Breast epithelium (tissue), 4 donors: ENCODE measurements at regions not wholly inside any gene's neighbourhood (a gene's known extent, or its start where the extent isn't known, plus 50 kb on each side); places are given as distances from the start of the nearest gene placed in this dataset.
"Not testable (repeated sequence)": the region's sequence is repeated elsewhere in the genome, so short reads cannot be mapped to it uniquely, and the experiment has no call there.

Experiments used
- DNase-seq, 2 donors: peaks; one replicate each; pipeline ENCODE4 v3.0.0-alpha.2; 2019; ENCODE audit warnings: low spot score in 2 of 2
- H3K27ac ChIP-seq, 2 donors: fragments of 200-600 bp; sonication (generic) in 1 of 2; one replicate each; pipeline ENCODE4 v1.5.1; 2016 to 2019; ENCODE audit warnings: mild to moderate bottlenecking in 1 of 2
- H3K27me3 ChIP-seq, 2 donors: fragments of 200-600 bp; sonication (generic) in 1 of 2; one replicate each; pipeline versions ENCODE4 v1.5.1 to v1.6.0; 2017 to 2019; ENCODE audit warnings: control low read depth in 1 of 2, mild to moderate bottlenecking in 1 of 2
- H3K36me3 ChIP-seq: fragments of 200-600 bp; one replicate; pipeline ENCODE4 v1.5.1; 2019
- H3K4me1 ChIP-seq, 2 donors: fragments of 200-600 bp; sonication (generic); one replicate each; pipeline ENCODE4 v1.5.1; 2016 to 2019; ENCODE audit warnings: control low read depth in 1 of 2
- H3K4me3 ChIP-seq, 3 donors: fragments of 200-600 bp; sonication (generic); 1 replicate in 2 of 3; 2 replicates in 1 of 3; pipeline ENCODE4 v1.5.1; 2016 to 2019; ENCODE audit warnings: mild to moderate bottlenecking in 3 of 3, moderate library complexity in 2 of 3
- H3K9me3 ChIP-seq, 2 donors: fragments of 200-600 bp; sonication (generic) in 1 of 2; one replicate each; pipeline ENCODE4 v1.5.1; 2016 to 2019; ENCODE audit warnings: control low read depth in 1 of 2
- CTCF ChIP-seq, 3 donors: fragments of 450-650 bp; IDR thresholded peaks; one replicate each; pipeline ENCODE4 v1.5.1; 2016 to 2017; ENCODE audit warnings: antibody characterized with exemption in 3 of 3, mild to moderate bottlenecking in 3 of 3, moderate library complexity in 3 of 3
- POLR2A ChIP-seq: fragments of 450-650 bp; IDR thresholded peaks from one replicate; pipeline ENCODE4 v1.6.1; 2016; ENCODE audit warnings: antibody characterized with exemption, mild to moderate bottlenecking, moderate library complexity
- POLR2AphosphoS5 ChIP-seq, 3 donors: sonication (generic); formaldehyde crosslinking; IDR thresholded peaks; one replicate each; pipeline ENCODE4 v1.6.1; 2017; ENCODE audit warnings: antibody characterized with exemption in 3 of 3
- intact Hi-C: fragments of 100-400 bp; cut with DNase I; formaldehyde crosslinking; loops from one replicate; pipeline ENCODE4 v1.15.1; 2023; ENCODE audit warnings: low total_unique reads

DNA sequence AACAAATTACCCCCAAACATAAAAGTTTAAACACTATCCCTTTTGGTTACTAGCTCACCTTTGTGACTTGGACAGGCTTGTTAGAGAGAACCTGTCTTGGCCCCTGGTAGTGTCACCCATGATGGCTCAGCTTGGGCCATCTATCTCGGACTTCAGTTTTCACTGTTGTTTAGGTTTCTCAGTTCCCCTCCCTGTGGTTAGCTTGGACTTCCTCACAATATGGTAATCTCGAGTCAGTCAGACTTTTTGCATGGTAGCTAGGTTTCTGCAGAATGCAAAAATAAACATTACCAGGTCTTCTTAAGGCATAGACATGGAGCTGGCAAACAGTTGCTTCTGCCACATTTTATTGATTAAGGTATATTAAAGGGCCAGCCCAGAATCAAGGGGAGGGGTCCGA lies 324.3 kb upstream of the RORB start:
- H3K9me3 ChIP-seq, result no peaks in the 10 kb centered on the region
- H3K27ac ChIP-seq, result no peak overlapping the region
- TF ChIP-seq POLR2A (no peak), POLR2AphosphoS5 (IDR thresholded peaks at IDR 0.05) (no peak), CTCF (IDR thresholded peaks at IDR 0.05) (no peak)
- H3K4me3 ChIP-seq, result no peak overlapping the region
- no peaks in the 10 kb centered on the region for H3K4me1 ChIP-seq
- H3K36me3 ChIP-seq, result peaks cover 4% of the 10 kb centered on the region
- intact Hi-C loops, result no loop called here
- no peak for DNase-seq
- H3K27me3 ChIP-seq, result no peaks in the 10 kb centered on the region

DNA sequence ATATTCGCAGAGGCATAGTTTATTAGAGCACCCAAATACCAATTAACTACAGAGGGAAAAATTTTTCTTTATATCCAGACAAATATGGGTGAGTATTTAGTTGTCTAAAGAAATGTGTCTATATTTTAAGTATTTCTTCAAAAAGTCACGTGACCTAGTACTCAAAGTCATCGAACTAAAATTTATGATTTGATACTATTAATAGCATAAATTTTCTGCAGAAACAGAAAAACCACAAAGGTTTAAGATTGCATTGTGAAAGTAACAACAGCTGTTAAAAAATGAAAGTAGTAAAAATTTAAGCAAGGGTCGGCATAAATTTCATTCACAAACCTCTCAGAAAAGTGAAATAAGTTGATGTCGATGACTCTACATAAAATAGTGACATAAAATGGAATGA lies 323.9 kb upstream of the RORB start:
- TF ChIP-seq POLR2AphosphoS5 (IDR thresholded peaks at IDR 0.05) (no peak), POLR2A (no peak), CTCF (IDR thresholded peaks at IDR 0.05) (no peak)
- DNase-seq, result no peak

GRCh38 chr9:74197771-74198170 lies 299.4 kb upstream of the RORB start:
- H3K27me3 ChIP-seq, H3K9me3 ChIP-seq, H3K4me3 ChIP-seq, H3K36me3 ChIP-seq, DNase-seq, intact Hi-C loops, H3K27ac ChIP-seq, H3K4me1 ChIP-seq: not testable (repeated sequence)

More for the DNA sequence above, 323.9 kb upstream of the RORB start:
- Histone ChIP-seq H3K4me3 (no peak overlapping the region), H3K27me3 (no peaks in the 10 kb centered on the region), H3K4me1 (no peaks in the 10 kb centered on the region), H3K36me3 (peaks cover 4% of the 10 kb centered on the region), H3K9me3 (no peaks in the 10 kb centered on the region), H3K27ac (no peak overlapping the region)
- intact Hi-C loops, result no loop called here

GRCh38 chr9:74205056-74205455 lies 292.1 kb upstream of the RORB start:
- Histone ChIP-seq H3K27me3 (no peaks in the 10 kb centered on the region), H3K36me3 (no peaks in the 10 kb centered on the region), H3K4me3 (no peak overlapping the region), H3K27ac (no peak overlapping the region), H3K9me3 (no peaks in the 10 kb centered on the region), H3K4me1 (no peaks in the 10 kb centered on the region)
- TF ChIP-seq POLR2A (no peak), CTCF (IDR thresholded peaks at IDR 0.05) (no peak), POLR2AphosphoS5 (IDR thresholded peaks at IDR 0.05) (no peak)
- DNase-seq, result no peak
- intact Hi-C loops, result no loop called here

- no peaks in the 10 kb centered on the region for H3K27me3 ChIP-seq
Measured at GRCh38 chr9:74218385-74219063, 278.6 kb upstream of the RORB start.

More at GRCh38 chr9:74218385-74219063, 278.6 kb upstream of the RORB start:
- no peak for DNase-seq
- H3K27ac ChIP-seq, result no peak overlapping the region
- no peaks in the 10 kb centered on the region for H3K36me3 ChIP-seq
- H3K4me1 ChIP-seq, result no peaks in the 10 kb centered on the region
- TF ChIP-seq CTCF (IDR thresholded peaks at IDR 0.05) (no peak), POLR2AphosphoS5 (IDR thresholded peaks at IDR 0.05) (no peak), POLR2A (no peak)
- no peak overlapping the region for H3K4me3 ChIP-seq
- intact Hi-C loops, result no loop called here
- peaks cover 0 to 7% of the 10 kb centered on the region in 2 donors for H3K9me3 ChIP-seq
